IMR-90 (cell line): ENCODE measurements at regions not wholly inside any gene's neighbourhood (a gene's known extent, or its start where the extent isn't known, plus 50 kb on each side); places are given as distances from the start of the nearest gene placed in this dataset.

ENCODE experiments used
- ATAC-seq: fragments of 200-7000 bp; cut with Tn5 transposase; 2 replicates; pipeline ENCODE4 v1.9.1; 2020; ENCODE audit warnings: low read depth, mild to moderate bottlenecking, moderate library complexity
- BruUV-seq: library from RNA; stranded (reverse); fragments of 400-500 nt; replicated peaks from 2 replicates; lab custom pipeline; 2021; lab: Mats Ljungman, UMichigan
- CTCF ChIA-PET: fragments of 300-600 bp; formaldehyde crosslinking; extraction: SDS; loops from one replicate; lab custom pipeline; 2021; ENCODE audit warnings: antibody characterized with exemption; lab: Yijun Ruan, JAX
- POLR2A ChIA-PET: fragments of 300-600 bp; sonication (Branson Sonifier 250); formaldehyde crosslinking; loops from one replicate; lab custom pipeline; 2022; ENCODE audit warnings: antibody characterized with exemption; ENCODE audit not compliant: unreplicated experiment; lab: Charles Lee
- DNase-seq: peaks from one replicate; pipeline ENCODE4 v3.0.0; 2013
- H2AFZ ChIP-seq: replicated peaks from 2 replicates; pipeline ENCODE3; 2013; ENCODE audit warnings: low read length, mild to moderate bottlenecking; ENCODE audit not compliant: poor library complexity
- H2AK5ac ChIP-seq: 2 replicates; pipeline ENCODE4 v1.6.1; 2013; ENCODE audit warnings: low read depth, low read length, inconsistent platforms
- H2AK9ac ChIP-seq: replicated peaks from 2 replicates; pipeline ENCODE3; 2013; ENCODE audit warnings: mild to moderate bottlenecking, low read depth, low read length, moderate library complexity; ENCODE audit not compliant: poor library complexity
- H2BK120ac ChIP-seq: 2 replicates; pipeline ENCODE4 v1.6.1; 2013; ENCODE audit warnings: low read depth, low read length, inconsistent platforms
- H2BK15ac ChIP-seq: 3 replicates; pipeline ENCODE4 v1.6.1; 2013; ENCODE audit warnings: low read depth, low read length, inconsistent platforms
- H2BK20ac ChIP-seq: 2 replicates; pipeline ENCODE4 v1.6.1; 2013; ENCODE audit warnings: low read depth, mild to moderate bottlenecking, inconsistent platforms, low read length, moderate library complexity
- H2BK5ac ChIP-seq: 2 replicates; pipeline ENCODE4 v1.6.1; 2013; ENCODE audit warnings: mild to moderate bottlenecking, low read depth, low read length, inconsistent platforms; ENCODE audit not compliant: poor library complexity, severe bottlenecking
- H3K14ac ChIP-seq: replicated peaks from 2 replicates; pipeline ENCODE4 v1.6.1; 2013; ENCODE audit warnings: low read depth, low read length, inconsistent platforms
- H3K18ac ChIP-seq: 2 replicates; pipeline ENCODE4 v1.6.1; 2013; ENCODE audit warnings: low read depth, low read length, control low read depth
- H3K23ac ChIP-seq: 2 replicates; pipeline ENCODE4 v1.6.1; 2013; ENCODE audit warnings: low read depth, low read length, inconsistent platforms
- H3K27ac ChIP-seq: 2 replicates; pipeline ENCODE4 v1.5.1; 2013; ENCODE audit warnings: mild to moderate bottlenecking, control low read depth, low read length; ENCODE audit not compliant: insufficient read depth
- H3K27me3 ChIP-seq: 2 replicates; pipeline ENCODE4 v1.6.1; 2013; ENCODE audit warnings: low read length; ENCODE audit not compliant: control insufficient read depth, insufficient read depth
- H3K36me3 ChIP-seq: 2 replicates; pipeline ENCODE4 v1.6.1; 2013; ENCODE audit warnings: low read length, mixed read lengths; ENCODE audit not compliant: control insufficient read depth, insufficient read depth
- H3K4ac ChIP-seq: 2 replicates; pipeline ENCODE4 v1.6.1; 2013; ENCODE audit warnings: low read depth, low read length, inconsistent platforms
- H3K4me1 ChIP-seq: 2 replicates; pipeline ENCODE4 v1.6.1; 2013; ENCODE audit warnings: low read length, mixed read lengths; ENCODE audit not compliant: control insufficient read depth, insufficient read depth
- H3K4me2 ChIP-seq: 2 replicates; pipeline ENCODE4 v1.6.1; 2013; ENCODE audit warnings: low read depth, mild to moderate bottlenecking, control low read depth, low read length, moderate library complexity
- H3K4me3 ChIP-seq: 2 replicates; pipeline ENCODE4 v1.5.1; 2013; ENCODE audit warnings: low read depth, mild to moderate bottlenecking, control low read depth, low read length, moderate library complexity; ENCODE audit not compliant: insufficient read depth
- H3K56ac ChIP-seq: 2 replicates; pipeline ENCODE4 v1.6.1; 2013; ENCODE audit warnings: low read length, inconsistent platforms; ENCODE audit not compliant: insufficient read depth; ENCODE audit errors: extremely low read depth
- H3K79me1 ChIP-seq, 2 experiments: 2 replicates each; pipeline ENCODE4 v1.6.1; 2013; ENCODE audit warnings: low read length in 2 of 2, inconsistent platforms in 1 of 2, low read depth in 1 of 2
- H3K9ac ChIP-seq: 2 replicates; pipeline ENCODE4 v1.6.1; 2013; ENCODE audit warnings: low read depth, low read length, control low read depth
- H3K9me1 ChIP-seq: 2 replicates; pipeline ENCODE4 v1.6.1; 2013; ENCODE audit warnings: low read length, inconsistent platforms; ENCODE audit not compliant: insufficient read depth
- H3K9me3 ChIP-seq: 2 replicates; pipeline ENCODE4 v1.6.1; 2013; ENCODE audit warnings: low read length; ENCODE audit not compliant: control insufficient read depth, insufficient read depth
- H4K20me1 ChIP-seq: 2 replicates; pipeline ENCODE4 v1.6.1; 2013; ENCODE audit warnings: low read length, inconsistent platforms; ENCODE audit not compliant: insufficient read depth
- H4K5ac ChIP-seq: 2 replicates; pipeline ENCODE4 v1.6.1; 2013; ENCODE audit warnings: mild to moderate bottlenecking, low read depth, low read length, control low read depth
- H4K8ac ChIP-seq, 2 experiments: 2 replicates each; pipeline ENCODE4 v1.6.1; 2013; ENCODE audit warnings: low read depth in 2 of 2, low read length in 2 of 2, control low read depth in 1 of 2, inconsistent platforms in 1 of 2
- H4K91ac ChIP-seq: 2 replicates; pipeline ENCODE4 v1.6.1; 2013; ENCODE audit warnings: low read depth, low read length, inconsistent platforms; ENCODE audit not compliant: insufficient read depth
- BHLHE40 ChIP-seq: fragments of 150-350 bp; IDR thresholded peaks from 2 replicates; pipeline ENCODE4 v1.6.1; 2016; ENCODE audit warnings: mild to moderate bottlenecking, low read depth, low read length
- CEBPB ChIP-seq: IDR thresholded peaks from 2 replicates; pipeline ENCODE4 v1.6.1; 2012; ENCODE audit warnings: low read depth, low read length, improper control_type of control experiment
- CHD1 ChIP-seq: IDR thresholded peaks from 2 replicates; pipeline ENCODE4 v1.6.1; 2012; ENCODE audit warnings: low read depth, low read length, improper control_type of control experiment
- FOS ChIP-seq: fragments of 150-350 bp; IDR thresholded peaks from 2 replicates; pipeline ENCODE4 v1.6.1; 2016; ENCODE audit warnings: low read depth, low read length
- MAFK ChIP-seq: IDR thresholded peaks from 2 replicates; pipeline ENCODE4 v1.6.1; 2012; ENCODE audit warnings: low read depth, low read length, improper control_type of control experiment
- MAZ ChIP-seq: IDR thresholded peaks from 2 replicates; pipeline ENCODE4 v1.6.1; 2012; ENCODE audit warnings: low read depth, mild to moderate bottlenecking, low read length, improper control_type of control experiment, moderate library complexity, borderline replicate concordance
- MXI1 ChIP-seq: IDR thresholded peaks from 2 replicates; pipeline ENCODE4 v1.6.1; 2012; ENCODE audit warnings: low read depth, mild to moderate bottlenecking, low read length, moderate library complexity, borderline replicate concordance
- NFE2L2 ChIP-seq: fragments of 150-350 bp; IDR thresholded peaks from 2 replicates; pipeline ENCODE4 v1.6.1; 2016; ENCODE audit warnings: low read depth, mild to moderate bottlenecking, low read length
- POLR2A ChIP-seq: IDR thresholded peaks from 2 replicates; pipeline ENCODE4 v1.6.1; 2012; ENCODE audit warnings: mild to moderate bottlenecking, low read depth, low read length
- RAD21 ChIP-seq: IDR thresholded peaks from 2 replicates; pipeline ENCODE4 v1.6.1; 2012; ENCODE audit warnings: low read length, improper control_type of control experiment
- RFX5 ChIP-seq: IDR thresholded peaks from 2 replicates; pipeline ENCODE4 v1.8.0; 2012; ENCODE audit warnings: low read depth, mild to moderate bottlenecking, low read length, moderate library complexity
- SMC3 ChIP-seq: fragments of 150-350 bp; IDR thresholded peaks from 2 replicates; pipeline ENCODE4 v1.6.1; 2016; ENCODE audit warnings: low read depth, mild to moderate bottlenecking, antibody characterized with exemption, low read length, moderate library complexity
- WGBS, 2 experiments: methylation state at CpG; one replicate each; pipeline versions ENCODE4 v1.1.5 to v1.1.7; 2013; ENCODE audit warnings: missing lambda C conversion rate in 2 of 2; ENCODE audit not compliant: insufficient read length in 1 of 2; ENCODE audit errors: extremely low coverage in 2 of 2; 5-methylcytosine and 5-hydroxymethylcytosine counted together
- dilution Hi-C: fragments of 300-500 bp; cut with HindIII; formaldehyde crosslinking; loops from one replicate; pipeline ENCODE4 v1.14.3; 2018; ENCODE audit warnings: low sequenced_read_pairs; ENCODE audit not compliant: unreplicated experiment
- in situ Hi-C: fragments of 300-500 bp; cut with MboI; formaldehyde crosslinking; loops from 3 replicates; pipeline ENCODE4 v1.14.3; 2019; ENCODE audit warnings: low sequenced_read_pairs, inconsistent platforms, mixed read lengths
- intact Hi-C: fragments of 100-400 bp; cut with micrococcal nuclease; formaldehyde crosslinking; loops from 2 replicates; pipeline ENCODE4 v1.10.0; 2022
- TF ChIP-seq, protein P1 (sequence below): fragments of 150-350 bp; IDR thresholded peaks from 2 replicates; pipeline ENCODE4 v1.6.1; 2017; ENCODE audit warnings: mild to moderate bottlenecking, antibody characterized with exemption, low read length, low read depth
- TF ChIP-seq, protein P2 (sequence below): fragments of 150-350 bp; IDR thresholded peaks from 2 replicates; pipeline ENCODE4 v1.6.1; 2016; ENCODE audit warnings: low read depth, mild to moderate bottlenecking, low read length, moderate library complexity, borderline replicate concordance
- TF ChIP-seq, protein P3 (sequence below): conservative IDR thresholded peaks from 2 replicates; pipeline ENCODE4 v1.5.1; 2012; ENCODE audit warnings: mild to moderate bottlenecking, low read depth, low read length, improper control_type of control experiment

- dilution Hi-C loops (no loop called here), intact Hi-C loops (no loop called here), in situ Hi-C loops (no loop called here)
- Histone ChIP-seq H2AK9ac (no peak overlapping the region), H3K4me2 (no peak overlapping the region), H3K14ac (no peak overlapping the region), H4K5ac (no peak overlapping the region), H3K23ac (no peak overlapping the region), H3K4me3 (no peak overlapping the region), H3K9ac (no peak overlapping the region), H3K4ac (no peak overlapping the region), H2AFZ (no peak overlapping the region), H2BK5ac (no peak overlapping the region), H2BK120ac (no peak overlapping the region), H2BK15ac (no peak overlapping the region), H3K79me1 (no peaks in the 10 kb centered on the region), H2AK5ac (no peak overlapping the region), H3K4me1 (no peaks in the 10 kb centered on the region), H4K8ac (no peak overlapping the region), H3K9me3 (no peaks in the 10 kb centered on the region), H4K91ac (no peak overlapping the region), H3K56ac (no peak overlapping the region), H3K27ac (no peak overlapping the region), H3K18ac (no peak overlapping the region), H3K9me1 (no peaks in the 10 kb centered on the region), H4K20me1 (no peaks in the 10 kb centered on the region), H3K27me3 (peaks cover 16% of the 10 kb centered on the region), H3K36me3 (no peaks in the 10 kb centered on the region), H2BK20ac (no peak overlapping the region)
- ChIA-PET POLR2A (no interaction called here), CTCF (no interaction called here)
- no peak for ATAC-seq
- no peak for DNase-seq
- TF ChIP-seq MAFK (no peak), SMC3 (no peak), FOS (no peak), RAD21 (no peak), CEBPB (no peak), MAZ (no peak), POLR2A (no peak), NFE2L2 (no peak), RFX5 (no peak), CHD1 (no peak), BHLHE40 (no peak), MXI1 (no peak)
- TF ChIP-seq, protein P1, sequence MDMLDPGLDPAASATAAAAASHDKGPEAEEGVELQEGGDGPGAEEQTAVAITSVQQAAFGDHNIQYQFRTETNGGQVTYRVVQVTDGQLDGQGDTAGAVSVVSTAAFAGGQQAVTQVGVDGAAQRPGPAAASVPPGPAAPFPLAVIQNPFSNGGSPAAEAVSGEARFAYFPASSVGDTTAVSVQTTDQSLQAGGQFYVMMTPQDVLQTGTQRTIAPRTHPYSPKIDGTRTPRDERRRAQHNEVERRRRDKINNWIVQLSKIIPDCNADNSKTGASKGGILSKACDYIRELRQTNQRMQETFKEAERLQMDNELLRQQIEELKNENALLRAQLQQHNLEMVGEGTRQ, result no peak
- TF ChIP-seq, protein P2, sequence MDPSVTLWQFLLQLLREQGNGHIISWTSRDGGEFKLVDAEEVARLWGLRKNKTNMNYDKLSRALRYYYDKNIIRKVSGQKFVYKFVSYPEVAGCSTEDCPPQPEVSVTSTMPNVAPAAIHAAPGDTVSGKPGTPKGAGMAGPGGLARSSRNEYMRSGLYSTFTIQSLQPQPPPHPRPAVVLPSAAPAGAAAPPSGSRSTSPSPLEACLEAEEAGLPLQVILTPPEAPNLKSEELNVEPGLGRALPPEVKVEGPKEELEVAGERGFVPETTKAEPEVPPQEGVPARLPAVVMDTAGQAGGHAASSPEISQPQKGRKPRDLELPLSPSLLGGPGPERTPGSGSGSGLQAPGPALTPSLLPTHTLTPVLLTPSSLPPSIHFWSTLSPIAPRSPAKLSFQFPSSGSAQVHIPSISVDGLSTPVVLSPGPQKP, result no peak
- TF ChIP-seq, protein P3, sequence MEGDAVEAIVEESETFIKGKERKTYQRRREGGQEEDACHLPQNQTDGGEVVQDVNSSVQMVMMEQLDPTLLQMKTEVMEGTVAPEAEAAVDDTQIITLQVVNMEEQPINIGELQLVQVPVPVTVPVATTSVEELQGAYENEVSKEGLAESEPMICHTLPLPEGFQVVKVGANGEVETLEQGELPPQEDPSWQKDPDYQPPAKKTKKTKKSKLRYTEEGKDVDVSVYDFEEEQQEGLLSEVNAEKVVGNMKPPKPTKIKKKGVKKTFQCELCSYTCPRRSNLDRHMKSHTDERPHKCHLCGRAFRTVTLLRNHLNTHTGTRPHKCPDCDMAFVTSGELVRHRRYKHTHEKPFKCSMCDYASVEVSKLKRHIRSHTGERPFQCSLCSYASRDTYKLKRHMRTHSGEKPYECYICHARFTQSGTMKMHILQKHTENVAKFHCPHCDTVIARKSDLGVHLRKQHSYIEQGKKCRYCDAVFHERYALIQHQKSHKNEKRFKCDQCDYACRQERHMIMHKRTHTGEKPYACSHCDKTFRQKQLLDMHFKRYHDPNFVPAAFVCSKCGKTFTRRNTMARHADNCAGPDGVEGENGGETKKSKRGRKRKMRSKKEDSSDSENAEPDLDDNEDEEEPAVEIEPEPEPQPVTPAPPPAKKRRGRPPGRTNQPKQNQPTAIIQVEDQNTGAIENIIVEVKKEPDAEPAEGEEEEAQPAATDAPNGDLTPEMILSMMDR, result no peak
- no TSS peak for BruUV-seq
- WGBS, 2 experiments, result 59% methylated on average over 3 of the region's 3 CpGs; no CpG with 5 or more reads in 1 of the 2 experiments
These were observed 168.5 kb upstream of the COPS8 start for GRCh38 chr2:236917164-236917563.
